ENCODE measurements at regions not wholly inside any gene's neighbourhood (a gene's known extent, or its start where the extent isn't known, plus 50 kb on each side); places are given as distances from the start of the nearest gene placed in this dataset.
"Not testable (repeated sequence)": the region's sequence is repeated elsewhere in the genome, so short reads cannot be mapped to it uniquely, and the experiment has no call there.

DNA sequence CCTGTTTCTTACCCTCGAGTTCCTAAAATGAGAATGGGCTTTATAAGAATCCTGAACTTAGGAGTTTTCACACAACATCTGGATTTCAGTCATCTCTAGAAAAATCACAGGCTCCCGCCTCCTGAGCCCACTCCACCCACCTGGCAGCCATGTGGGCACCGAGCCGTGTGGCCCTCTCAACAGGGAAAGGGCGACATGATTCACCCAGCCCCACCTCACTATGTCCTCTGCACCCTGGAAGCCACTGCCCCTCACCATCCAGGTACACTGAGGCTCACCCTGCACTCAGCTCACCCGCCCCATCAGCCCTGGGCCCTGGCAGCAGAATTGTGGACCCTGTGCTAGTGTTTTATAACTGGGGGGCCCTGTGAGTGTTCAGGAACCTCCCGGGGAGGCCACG lies 101.5 kb downstream of the SHANK2 start:
- DNase-seq: no peak

DNA sequence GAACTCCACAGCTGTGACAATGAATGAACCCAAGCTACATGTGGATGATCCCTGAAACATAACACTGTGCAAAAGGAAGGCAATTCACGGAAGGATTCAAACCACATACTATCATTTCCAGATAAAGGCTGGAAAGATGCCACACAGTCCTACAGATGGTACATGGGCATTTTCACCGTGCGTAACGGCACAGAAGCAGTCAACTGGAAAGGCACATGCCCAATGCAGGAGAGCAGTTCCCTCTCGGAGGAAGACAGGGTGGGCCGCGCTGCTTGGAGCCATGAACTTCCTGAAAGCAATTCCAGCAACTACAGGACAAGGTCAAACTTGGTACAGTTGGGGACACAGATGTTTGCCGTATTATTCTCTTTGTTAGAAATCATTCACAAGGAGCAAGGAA lies 103.7 kb downstream of the SHANK2 start:
- no peak for DNase-seq

DNA sequence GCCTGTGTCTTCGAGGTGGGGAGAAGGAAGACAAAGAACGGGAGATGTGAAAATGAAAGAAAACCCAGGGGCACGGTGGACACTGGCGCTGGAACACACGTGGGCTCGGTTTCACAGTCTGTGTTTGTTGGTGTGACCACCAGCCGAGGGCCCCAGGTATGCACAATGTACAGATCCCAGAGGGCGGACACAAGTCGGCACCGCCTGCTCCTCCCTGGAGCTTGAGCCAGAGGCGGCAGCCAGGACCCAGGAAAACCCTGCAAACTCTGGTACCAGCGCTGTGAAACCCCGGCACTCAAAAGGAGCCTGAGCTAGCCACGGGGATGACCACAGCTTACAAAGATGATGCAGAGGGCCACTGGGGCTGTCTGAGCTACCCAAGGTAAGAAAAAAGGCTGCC lies 105.0 kb downstream of the SHANK2 start:
- DNase-seq: no peak

DNA sequence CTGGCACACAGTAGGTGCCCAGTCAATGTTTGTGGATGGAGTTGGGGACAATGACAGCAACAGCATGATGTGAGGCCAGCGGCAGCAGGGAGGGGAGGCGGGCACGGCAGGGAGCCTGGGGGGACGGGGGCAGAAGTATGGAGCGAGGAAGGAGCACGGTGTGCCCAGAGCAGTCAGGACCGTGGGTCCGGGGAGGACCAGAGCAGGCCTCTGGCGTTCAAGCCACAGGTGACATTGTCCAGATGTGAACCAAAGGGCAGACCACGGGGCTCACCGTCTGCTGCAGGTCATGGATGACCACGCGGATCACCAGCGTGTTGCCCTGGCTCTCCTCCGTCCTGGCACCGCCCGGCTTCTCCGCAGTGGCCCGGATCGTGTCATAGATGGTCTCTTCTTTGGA lies 105.5 kb downstream of the SHANK2 start:
- DNase-seq: no peak

DNA sequence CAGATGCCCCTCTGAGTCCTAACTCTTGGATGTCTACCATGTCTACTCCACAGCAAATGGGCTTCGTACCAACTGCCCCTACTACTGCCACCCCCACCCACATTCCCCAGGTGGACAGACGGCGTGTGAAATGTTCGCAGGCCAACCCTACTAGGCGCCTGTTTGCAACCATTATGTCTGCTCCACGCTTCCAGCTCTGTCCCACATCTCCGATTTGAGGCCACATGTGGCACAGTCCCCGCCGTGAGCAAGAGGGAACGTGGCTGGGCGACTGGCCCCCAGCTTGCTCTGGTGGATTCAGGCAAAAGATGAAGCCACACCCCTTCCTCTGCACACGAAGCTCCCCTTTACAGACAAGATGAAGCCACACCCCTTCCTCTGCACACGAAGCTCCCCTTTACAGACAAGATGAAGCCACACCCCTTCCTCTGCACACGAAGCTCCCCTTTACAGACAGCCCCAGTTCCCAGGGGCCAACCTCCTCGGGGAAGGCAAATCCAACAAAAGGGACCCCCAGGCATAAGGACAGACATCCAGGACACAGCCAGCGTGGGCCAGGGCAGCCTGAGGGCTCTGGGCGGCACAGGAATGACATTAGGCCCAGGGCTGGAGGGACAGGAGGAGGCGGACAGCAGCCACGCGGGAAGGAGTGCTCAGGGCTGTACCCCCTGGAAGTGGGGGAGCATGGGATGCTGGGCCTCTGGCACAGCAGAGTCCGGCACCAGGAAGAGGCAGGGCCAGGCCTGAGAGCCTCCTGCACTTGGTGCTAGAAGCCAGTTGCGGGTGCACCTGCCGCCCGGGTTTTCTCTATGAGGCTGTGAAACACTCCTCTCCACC lies 106.2 kb downstream of the SHANK2 start:
- no peak for DNase-seq

DNA sequence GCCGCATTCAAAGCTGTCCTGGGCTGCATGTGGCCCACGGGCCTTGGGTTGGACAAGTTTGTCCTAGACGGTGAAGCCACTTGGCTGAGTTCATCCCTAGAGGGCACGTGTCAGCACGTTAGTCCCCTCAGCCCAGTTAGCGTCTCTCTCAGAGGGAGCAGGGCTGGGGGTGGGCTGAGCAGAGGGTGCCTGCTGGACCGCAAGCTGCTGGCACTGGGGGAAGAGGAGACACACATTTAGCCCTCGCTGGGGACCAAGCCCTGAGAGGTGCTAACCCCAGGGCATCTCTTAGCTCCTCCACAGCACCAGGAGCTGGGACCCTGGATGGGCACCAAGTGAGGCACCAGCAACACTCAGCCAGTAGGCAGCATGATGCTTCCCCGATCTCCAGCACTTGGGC lies 107.0 kb downstream of the SHANK2 start:
- DNase-seq: no peak

DNA sequence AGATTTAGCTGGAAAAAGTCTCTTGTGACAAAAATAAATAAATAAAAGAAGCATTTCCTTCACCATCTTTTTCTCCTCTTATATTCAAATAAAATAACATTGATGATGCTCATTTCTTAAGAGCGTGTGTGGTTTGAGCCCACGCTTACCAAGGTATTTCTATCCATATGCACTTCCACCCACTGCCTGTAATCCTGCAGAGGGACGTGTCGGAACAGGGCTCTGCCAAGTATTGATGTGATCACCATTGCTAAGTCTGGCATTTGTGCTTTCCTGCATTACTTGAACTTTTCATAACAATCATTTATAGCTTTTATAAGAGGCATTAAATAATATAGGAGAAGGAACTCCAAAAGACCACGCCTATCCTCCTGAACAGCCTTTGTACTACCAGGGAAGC lies 107.6 kb downstream of the SHANK2 start:
- no peak for DNase-seq

DNA sequence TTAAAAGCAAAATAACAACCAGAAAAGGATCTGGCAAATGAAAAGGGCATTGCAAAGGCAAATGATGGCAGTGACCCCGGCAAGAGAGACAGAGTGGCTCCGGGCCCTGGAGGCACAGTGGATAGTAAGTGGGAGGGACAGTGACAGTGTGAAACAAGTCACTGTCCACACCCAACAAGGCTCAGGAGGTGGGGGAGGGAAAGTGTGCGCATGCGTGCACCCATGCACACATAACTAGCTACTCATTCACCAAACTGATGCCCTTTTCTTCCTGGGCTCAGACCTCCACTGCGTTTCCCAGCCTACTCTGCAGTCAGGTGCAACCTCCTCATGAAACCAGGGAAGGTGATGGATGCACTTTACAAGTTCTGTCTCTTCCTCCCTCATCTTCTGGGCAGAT lies 108.4 kb downstream of the SHANK2 start:
- DNase-seq: no peak

DNA sequence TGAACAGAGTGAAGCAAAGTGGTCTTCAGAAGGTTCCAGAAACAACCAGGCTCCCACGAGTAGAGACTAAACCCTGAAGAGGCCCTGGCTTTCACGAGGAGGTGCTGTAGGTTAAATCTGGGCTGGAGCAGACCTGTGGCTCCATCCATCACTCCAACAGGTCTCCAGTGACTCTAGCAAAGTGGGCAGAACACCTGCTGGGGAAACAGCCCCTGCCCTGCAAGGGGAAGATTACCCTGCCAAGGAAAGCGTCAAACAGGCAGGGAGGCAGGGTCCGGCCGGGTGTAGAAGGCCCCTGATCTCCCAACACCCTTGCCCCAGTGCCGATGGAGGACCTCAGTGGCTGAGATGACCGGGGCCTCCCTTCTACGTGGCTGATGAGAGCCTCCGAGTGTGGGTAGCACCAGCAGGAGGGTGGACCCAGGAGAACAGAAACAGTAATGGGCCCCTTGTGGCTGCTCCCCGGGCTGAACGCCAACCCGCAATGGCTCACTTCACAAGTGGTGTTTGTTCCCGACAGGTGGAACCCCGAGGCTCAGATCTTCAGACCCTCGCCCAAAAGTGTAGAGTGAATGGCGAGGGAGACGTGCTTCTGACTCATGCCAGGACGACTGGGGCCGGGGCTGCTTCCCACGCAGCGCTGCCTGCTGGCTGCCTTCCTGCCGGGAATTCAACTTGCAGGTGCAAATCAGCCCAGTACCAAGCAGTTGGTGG lies 112.0 kb downstream of the SHANK2 start:
- no peak for DNase-seq

DNA sequence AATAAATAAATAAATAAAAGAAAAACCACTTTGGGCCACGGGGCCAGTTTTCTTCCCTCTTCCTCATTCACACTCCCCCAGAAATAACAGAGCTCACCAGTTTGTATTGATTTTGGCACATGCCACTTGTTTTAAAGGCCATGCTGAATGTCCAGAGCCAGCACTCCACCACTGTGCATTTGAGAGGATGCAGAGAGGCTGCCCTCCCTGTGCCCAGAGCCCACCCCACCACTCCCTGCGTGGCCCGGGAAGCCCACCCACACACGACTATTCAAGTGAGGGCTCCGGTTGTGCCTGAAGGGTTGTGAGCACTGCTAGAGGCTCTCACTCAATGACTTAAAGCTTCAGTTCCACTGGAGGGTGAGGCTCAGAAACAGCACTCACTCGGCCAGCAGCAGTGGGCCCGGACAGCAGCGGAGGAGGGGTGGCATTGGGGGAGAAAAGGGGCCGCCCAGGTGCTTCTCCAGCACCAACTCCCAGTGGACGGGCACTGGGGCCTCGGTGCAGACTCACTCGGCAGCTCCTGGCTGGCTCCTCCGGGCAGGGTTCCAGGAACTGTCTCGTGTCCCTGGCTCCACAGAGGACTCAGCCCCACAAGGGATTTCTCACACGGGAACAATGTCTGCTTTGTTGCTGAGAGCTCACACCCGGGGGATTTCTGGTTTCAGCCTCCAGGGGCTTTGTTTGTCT lies 112.7 kb downstream of the SHANK2 start:
- no peak for DNase-seq

DNA sequence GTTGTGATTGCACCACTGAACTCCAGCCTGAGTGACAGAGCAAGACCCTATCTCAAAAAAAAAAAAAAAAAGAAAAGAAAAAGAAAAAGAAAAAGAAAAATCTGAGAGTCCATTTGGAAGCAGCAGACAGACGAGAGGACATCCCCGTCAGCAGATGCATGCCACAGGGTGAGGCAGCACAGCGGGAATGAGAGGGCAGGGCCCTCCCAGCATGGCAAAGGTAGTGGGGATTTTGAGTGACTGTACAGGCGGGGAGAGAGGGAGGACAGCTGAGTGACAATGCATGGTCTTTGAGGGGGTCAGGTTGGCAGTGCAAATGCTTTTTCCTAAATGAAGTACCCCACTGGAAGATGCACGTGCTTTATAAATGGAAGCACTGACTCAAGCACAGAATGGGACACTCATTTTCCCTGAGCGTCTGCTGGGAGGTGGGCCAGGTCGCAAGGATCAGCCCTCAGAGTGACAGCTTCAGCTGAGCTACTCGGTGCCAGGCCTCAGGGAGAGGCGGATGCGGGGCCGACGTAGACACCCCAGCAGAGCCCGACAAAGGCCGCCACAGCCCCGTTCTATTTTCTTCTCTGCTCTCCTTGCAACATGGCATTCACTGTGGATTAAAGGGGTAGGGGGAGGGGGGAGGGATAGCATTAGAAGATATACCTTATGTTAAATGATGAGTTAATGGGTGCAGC lies 113.5 kb downstream of the SHANK2 start:
- DNase-seq: no peak

DNA sequence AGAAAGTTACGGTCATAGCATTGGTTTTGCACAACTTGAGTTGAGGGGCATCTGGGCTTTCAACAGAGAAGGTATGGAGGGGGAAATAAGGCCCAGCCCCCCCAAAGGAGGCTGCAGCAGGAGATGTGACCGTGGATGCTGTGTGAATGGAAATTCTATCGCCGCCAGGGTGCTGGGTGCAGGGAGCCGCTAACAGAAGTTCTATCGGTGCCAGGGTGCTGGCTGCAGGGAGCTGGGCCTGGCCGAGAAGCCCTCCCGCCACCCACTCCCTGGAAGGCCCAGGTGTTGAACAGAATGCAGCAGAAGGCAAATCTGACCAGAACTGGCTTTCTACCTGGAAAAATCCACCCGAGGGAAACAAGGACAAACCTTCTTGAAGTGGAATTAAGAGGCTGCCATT lies 115.0 kb downstream of the SHANK2 start:
- DNase-seq: no peak

DNA sequence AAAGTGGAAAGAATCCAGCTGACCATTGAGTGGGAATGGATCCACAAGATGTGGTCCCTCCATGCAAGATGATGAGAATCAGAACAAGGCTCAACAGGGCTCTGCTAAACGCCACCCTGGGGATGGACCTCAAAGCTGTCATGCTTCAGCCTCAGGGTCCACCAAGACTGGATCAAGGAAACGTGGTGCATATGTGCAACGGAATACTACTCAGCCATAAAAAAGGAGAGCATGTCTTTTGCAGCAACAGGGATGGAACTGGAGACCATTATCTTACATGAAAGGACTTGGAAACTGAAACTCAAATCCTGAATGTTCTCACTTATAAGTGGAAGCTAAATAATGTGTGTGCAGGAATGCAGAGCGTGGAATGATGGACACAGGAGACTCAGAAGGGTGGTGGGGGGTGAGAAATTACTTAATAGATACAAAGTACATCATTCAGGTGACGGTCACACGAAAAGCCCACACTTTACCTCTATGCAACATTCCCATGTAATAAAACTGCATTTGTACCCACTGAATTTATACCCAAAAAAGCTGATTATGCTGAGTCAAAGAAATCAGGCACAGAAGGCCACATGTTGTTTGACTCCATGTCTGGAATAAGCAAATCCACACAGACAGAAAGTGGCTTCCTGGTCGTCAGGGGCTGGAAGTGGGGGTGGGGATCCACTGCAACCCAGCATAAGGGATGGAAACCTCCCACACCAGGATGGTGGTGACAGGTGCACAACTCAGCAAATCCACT lies 116.1 kb downstream of the SHANK2 start:
- no peak for DNase-seq

DNA sequence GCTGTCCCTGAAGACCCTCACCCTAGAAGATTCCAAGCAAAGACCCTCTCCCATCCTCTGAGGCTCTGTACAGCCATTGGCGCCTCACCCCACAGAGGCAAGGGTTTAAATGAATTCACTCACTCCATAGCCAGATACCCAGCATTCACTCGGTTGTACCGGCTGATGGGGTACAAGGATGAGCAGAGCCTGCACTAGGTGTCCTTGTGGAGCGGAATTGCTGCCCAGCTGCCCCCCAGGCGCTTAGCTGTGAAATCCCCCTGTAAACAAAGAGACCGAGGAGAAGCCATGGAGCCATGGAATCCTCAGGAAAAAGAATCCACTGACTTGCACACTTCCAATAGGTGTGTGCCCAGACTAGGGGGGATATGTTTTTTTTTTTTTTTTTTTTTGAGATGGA lies 117.3 kb downstream of the SHANK2 start:
- DNase-seq: no peak

DNA sequence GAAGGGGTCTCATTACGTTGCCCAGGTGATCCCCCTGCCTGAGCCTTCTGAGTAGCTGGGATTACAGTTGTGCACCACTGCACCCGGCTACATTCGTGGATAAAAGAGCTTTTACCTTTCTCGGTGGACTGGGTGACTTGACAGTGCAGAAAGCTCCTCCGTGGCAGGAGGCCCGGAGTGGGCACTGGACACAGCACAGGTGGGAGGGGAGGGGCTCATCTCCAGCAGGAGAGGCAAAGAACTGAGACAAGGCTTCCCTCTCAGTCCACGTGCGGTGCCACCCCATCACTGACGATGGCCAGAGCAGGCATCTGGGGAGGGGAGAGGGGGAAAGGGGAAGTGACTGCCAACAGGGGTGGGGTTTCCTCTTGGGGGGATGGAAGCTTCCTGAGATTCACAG lies 118.4 kb downstream of the SHANK2 start:
- no peak for DNase-seq

DNA sequence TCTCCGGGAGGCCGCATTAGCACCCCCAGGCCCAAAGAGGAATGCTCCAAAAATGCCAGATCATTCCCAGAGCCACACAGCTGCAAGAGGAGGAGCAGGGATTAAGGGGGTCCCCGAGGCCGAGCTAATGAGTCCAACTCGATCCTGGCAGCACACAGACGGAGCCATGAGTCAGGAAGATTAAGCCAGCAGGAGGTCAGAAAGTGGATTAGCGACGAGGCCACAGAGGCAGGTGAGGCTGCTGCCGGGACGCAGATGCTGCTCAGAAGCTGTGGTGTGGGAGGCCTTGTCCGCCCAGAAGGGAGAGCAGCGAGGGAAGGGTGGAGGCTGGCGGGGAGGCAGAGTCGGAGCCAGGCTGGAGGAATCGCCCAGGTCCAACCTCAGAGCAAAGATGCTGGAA lies 120.5 kb downstream of the SHANK2 start:
- DNase-seq: no peak

DNA sequence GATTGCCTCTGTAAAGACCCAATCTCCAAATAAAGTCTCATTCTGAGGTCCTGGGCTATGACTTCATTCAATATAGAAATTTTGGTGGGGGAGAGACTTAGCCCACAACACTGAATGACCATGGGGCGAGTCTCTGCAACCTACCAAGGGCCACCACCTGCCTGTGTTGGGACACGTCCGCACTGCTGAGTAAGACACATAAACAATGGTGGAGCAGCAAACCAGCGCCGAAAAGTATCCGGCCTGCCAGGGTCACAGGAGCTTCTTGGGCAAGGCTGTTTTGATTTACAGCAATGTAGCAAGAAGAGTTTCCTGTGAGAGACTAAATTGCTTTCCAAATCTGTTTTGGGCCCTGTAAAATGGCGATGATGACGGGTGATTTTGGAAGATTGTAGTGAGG lies 122.3 kb downstream of the SHANK2 start:
- no peak for DNase-seq

DNA sequence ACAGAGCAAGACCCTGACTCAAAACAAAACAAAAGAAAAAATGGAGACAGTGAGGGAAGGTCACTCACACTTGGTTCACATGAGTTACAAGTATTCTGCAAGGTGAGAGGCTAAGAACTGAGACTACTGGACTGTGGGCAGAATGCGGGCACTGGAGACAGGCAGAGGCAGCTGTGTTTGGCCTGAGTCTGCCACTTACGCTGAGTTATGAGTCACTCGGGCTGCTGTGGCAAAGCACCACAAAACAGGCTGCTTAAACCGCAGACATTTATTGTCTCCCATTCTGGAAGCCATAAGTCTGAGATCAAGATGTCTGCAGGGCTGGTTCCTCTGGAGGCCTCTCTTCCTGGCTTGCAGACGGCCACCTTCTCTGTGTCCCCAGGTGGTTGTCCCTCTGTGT lies 122.8 kb downstream of the SHANK2 start:
- no peak for DNase-seq

DNA sequence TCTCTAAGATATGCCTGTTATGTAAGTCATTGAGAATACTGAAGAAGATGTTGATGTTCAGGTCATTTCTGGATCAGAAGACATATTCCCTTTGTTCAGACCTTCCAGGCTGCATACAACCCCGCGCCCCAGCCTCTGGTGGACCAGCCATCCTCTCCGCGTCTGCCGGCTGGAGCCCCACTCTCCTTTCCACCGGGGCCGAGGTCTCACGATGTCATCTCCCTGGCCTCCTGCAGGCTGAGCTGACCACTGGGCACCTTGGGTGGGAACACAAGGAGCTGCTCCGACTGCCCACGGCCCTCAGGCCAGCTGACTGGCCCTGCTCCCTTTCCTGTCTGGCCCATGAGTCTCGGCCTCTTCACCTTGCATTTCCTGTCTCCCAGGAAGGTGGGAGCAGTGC lies 124.6 kb downstream of the SHANK2 start:
- no peak for DNase-seq

DNA sequence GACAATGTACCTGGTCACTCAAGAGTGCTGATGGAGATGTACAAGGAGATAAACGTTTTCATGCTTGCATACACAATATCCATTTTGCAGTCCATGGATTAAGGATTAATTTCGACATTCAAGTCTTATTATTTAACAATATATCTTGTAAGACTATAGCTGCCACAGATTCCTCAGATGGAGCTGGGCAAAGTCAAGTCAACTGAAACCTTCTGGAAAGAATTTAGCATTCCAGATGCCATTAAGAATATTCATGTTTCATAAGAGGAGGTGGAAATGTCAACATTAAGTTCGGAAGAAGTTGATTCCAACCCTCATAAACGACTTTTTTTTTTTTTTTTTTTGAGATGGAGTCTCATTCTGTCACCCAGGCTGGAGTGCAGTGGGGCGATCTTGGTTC lies 126.0 kb downstream of the SHANK2 start:
- not testable (repeated sequence) for DNase-seq

DNA sequence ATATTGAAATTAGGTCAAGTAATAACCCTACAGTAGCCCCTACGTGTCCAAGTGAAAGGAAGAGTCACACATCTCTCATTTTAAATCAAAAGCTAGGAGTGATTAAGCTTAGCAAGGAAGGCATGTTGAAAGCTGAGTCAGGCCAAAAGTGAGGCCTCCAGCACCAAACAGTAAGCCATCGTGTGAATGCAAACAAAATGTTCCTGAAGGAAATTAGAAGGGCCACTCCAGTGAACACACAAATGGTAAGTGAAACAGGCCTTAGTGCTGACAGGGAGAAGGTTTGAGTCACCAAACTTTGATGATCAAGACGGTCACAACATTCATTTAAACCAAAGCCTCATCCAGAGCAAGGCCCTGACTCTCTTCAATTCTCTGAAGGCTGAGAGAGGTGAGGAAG lies 127.2 kb downstream of the SHANK2 start:
- DNase-seq: no peak

DNA sequence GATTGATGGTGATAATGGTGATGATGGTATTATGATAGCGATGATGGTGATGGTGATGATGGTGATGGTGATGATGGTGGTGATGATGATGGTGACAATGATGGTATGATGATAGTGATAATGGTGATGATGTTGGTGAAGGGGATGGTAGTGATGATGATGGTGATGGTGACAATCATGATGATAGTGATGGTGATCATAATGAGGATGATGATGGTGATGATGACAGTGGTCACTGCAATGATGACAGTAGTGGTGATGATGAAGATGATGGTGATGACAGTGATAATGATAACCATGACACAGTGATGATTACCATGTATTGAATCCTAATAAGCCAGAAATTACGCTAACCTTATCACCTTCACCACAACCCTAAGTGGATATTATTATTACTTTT lies 128.2 kb downstream of the SHANK2 start:
- DNase-seq: no peak

DNA sequence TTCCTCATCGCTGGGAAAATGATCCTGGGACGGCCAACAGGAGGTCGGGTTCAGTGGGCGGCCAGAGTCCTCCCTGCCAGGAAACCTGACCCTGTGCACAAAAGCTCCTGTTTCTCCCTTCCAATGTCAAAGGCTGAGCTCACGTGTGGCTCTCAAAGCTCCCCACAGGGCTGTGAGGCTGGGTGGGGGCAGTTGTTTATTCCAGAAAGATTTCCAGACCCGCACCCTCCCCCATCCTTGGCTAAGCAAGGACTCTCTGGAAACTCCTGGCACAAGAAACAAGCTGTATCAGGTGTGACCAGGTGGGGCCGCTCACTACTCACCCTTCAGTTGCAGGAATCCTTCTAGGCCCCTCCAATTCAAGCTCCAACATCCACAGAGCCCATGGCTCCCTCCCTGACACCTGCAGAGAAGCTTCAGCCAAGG lies 131.9 kb downstream of the SHANK2 start:
- DNase-seq: no peak
